Activated CD4-positive, alpha-beta T cell treated with anti-CD3 and anti-CD28 coated beads for 4 hours (primary cell): ENCODE measurements at regions not wholly inside any gene's neighbourhood (a gene's known extent, or its start where the extent isn't known, plus 50 kb on each side); places are given as distances from the start of the nearest gene placed in this dataset.
A peak's percentile ranks its signal among the peaks of the same experiment; 100 is the strongest.

Source experiments
- DNase-seq, 2 donors: peaks; one replicate each; pipeline ENCODE4 v3.0.0-alpha.2; 2020

- no peak for DNase-seq
Observed at GRCh38 chr12:94032368-94032767, 116.0 kb upstream of the PLXNC1 start.

- DNase-seq = peak in 1 of 2 donors; percentile 11
Observed at GRCh38 chr12:94033101-94033500, 115.3 kb upstream of the PLXNC1 start.

GRCh38 chr12:94033784-94034183 is 114.6 kb upstream of the PLXNC1 start:
- DNase-seq = no peak

GRCh38 chr12:94037444-94037843 is 110.9 kb upstream of the PLXNC1 start:
- DNase-seq = no peak

GRCh38 chr12:94038605-94039004 is 109.8 kb upstream of the PLXNC1 start:
- DNase-seq = no peak

- DNase-seq = no peak
Observed at GRCh38 chr12:94039199-94039840, 109.1 kb upstream of the PLXNC1 start.

GRCh38 chr12:94039914-94040313 is 108.5 kb upstream of the PLXNC1 start:
- DNase-seq = no peak

GRCh38 chr12:94041850-94042249 is 106.5 kb upstream of the PLXNC1 start:
- no peak for DNase-seq

- no peak for DNase-seq
Observed at GRCh38 chr12:94042321-94042720, 106.1 kb upstream of the PLXNC1 start.

GRCh38 chr12:94046626-94047410 is 101.6 kb upstream of the PLXNC1 start:
- DNase-seq = no peak

- no peak for DNase-seq
Observed at GRCh38 chr12:94047781-94048567, 100.4 kb upstream of the PLXNC1 start.

- no peak for DNase-seq
Observed at GRCh38 chr12:94048757-94049156, 99.6 kb upstream of the PLXNC1 start.

- DNase-seq = no peak
Observed at GRCh38 chr12:94049718-94050117, 98.7 kb upstream of the PLXNC1 start.

GRCh38 chr12:94053676-94054075 is 94.7 kb upstream of the PLXNC1 start:
- no peak for DNase-seq

- DNase-seq = no peak
Observed at GRCh38 chr12:94055528-94055927, 92.8 kb upstream of the PLXNC1 start.

- DNase-seq = no peak
Observed at GRCh38 chr12:94056419-94057158, 91.8 kb upstream of the PLXNC1 start.

- DNase-seq = no peak
Observed at GRCh38 chr12:94057262-94058151, 90.9 kb upstream of the PLXNC1 start.

GRCh38 chr12:94059394-94060368 is 88.7 kb upstream of the PLXNC1 start:
- DNase-seq = no peak

GRCh38 chr12:94062194-94062593 is 86.2 kb upstream of the PLXNC1 start:
- DNase-seq = no peak

GRCh38 chr12:94062796-94063635 is 85.4 kb upstream of the PLXNC1 start:
- DNase-seq = no peak
